ENCODE measurements at regions not wholly inside any gene's neighbourhood (a gene's known extent, or its start where the extent isn't known, plus 50 kb on each side); places are given as distances from the start of the nearest gene placed in this dataset.
A peak's percentile ranks its signal among the peaks of the same experiment; 100 is the strongest.
"Not testable (repeated sequence)": the region's sequence is repeated elsewhere in the genome, so short reads cannot be mapped to it uniquely, and the experiment has no call there.

- DNase-seq (ENCODE audit: low spot score), result not testable (repeated sequence)
These were observed 91.5 kb upstream of the MBIP start for GRCh38 chr14:36411951-36412350.

GRCh38 chr14:36408388-36408787, 88.0 kb upstream of the MBIP start:
- DNase-seq (ENCODE audit: low spot score), result no peak

- DNase-seq (ENCODE audit: low spot score), result no peak
These were observed 85.3 kb upstream of the MBIP start for GRCh38 chr14:36405589-36406274.

- DNase-seq (ENCODE audit: low spot score), result no peak
These were observed 82.4 kb upstream of the MBIP start for GRCh38 chr14:36402867-36403266.

- no peak for DNase-seq (ENCODE audit: low spot score)
These were observed 78.2 kb upstream of the MBIP start for GRCh38 chr14:36398463-36399291.

- DNase-seq (ENCODE audit: low spot score), result no peak
These were observed 76.9 kb upstream of the MBIP start for GRCh38 chr14:36397357-36397756.

- DNase-seq (ENCODE audit: low spot score), result no peak
These were observed 76.4 kb upstream of the MBIP start for GRCh38 chr14:36396798-36397197.

GRCh38 chr14:36394593-36394992, 74.2 kb upstream of the MBIP start:
- DNase-seq (ENCODE audit: low spot score), result no peak

- no peak for DNase-seq (ENCODE audit: low spot score)
These were observed 70.3 kb upstream of the MBIP start for GRCh38 chr14:36390718-36391117.

GRCh38 chr14:36383767-36384431, 63.5 kb upstream of the MBIP start:
- no peak for DNase-seq (ENCODE audit: low spot score)

GRCh38 chr14:36373982-36374673, 53.7 kb upstream of the MBIP start:
- DNase-seq (ENCODE audit: low spot score), result peak; percentile 81

Data from GM03348 (cell line).